Stomach (tissue), 4 donors: ENCODE measurements at regions not wholly inside any gene's neighbourhood (a gene's known extent, or its start where the extent isn't known, plus 50 kb on each side); places are given as distances from the start of the nearest gene placed in this dataset.

Experiments used
- POLR2A ChIP-seq, 4 donors: fragments of 450-650 bp; IDR thresholded peaks; one replicate each; pipeline ENCODE4 v1.6.1; 2016; ENCODE audit warnings: antibody characterized with exemption in 4 of 4, control low read depth in 2 of 4, mild to moderate bottlenecking in 1 of 4, moderate library complexity in 1 of 4
- POLR2AphosphoS5 ChIP-seq, 3 donors: sonication (generic); formaldehyde crosslinking; IDR thresholded peaks; one replicate each; pipeline ENCODE4 v1.6.1; 2016; ENCODE audit warnings: antibody characterized with exemption in 3 of 3
- TF ChIP-seq, protein P1 (sequence below), 7 experiments: fragments of 450-650 bp in 4 of 7; fragments of 200-600 bp in 3 of 7; sonication (generic) in 3 of 7; IDR thresholded peaks; one replicate each; pipeline ENCODE4 v1.5.1; 2016 to 2019; ENCODE audit warnings: antibody characterized with exemption in 7 of 7, control low read depth in 2 of 7, mild to moderate bottlenecking in 1 of 7

- no peak for TF ChIP-seq POLR2AphosphoS5 (IDR thresholded peaks at IDR 0.05)
- TF ChIP-seq, protein P1, sequence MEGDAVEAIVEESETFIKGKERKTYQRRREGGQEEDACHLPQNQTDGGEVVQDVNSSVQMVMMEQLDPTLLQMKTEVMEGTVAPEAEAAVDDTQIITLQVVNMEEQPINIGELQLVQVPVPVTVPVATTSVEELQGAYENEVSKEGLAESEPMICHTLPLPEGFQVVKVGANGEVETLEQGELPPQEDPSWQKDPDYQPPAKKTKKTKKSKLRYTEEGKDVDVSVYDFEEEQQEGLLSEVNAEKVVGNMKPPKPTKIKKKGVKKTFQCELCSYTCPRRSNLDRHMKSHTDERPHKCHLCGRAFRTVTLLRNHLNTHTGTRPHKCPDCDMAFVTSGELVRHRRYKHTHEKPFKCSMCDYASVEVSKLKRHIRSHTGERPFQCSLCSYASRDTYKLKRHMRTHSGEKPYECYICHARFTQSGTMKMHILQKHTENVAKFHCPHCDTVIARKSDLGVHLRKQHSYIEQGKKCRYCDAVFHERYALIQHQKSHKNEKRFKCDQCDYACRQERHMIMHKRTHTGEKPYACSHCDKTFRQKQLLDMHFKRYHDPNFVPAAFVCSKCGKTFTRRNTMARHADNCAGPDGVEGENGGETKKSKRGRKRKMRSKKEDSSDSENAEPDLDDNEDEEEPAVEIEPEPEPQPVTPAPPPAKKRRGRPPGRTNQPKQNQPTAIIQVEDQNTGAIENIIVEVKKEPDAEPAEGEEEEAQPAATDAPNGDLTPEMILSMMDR (IDR thresholded peaks at IDR 0.05): no peak
- TF ChIP-seq POLR2A (IDR thresholded peaks at IDR 0.05): no peak
Measured at GRCh38 chr7:94706996-94707740, 51.2 kb upstream of the SGCE start.
